ENCODE measurements at regions not wholly inside any gene's neighbourhood (a gene's known extent, or its start where the extent isn't known, plus 50 kb on each side); places are given as distances from the start of the nearest gene placed in this dataset.

DNA sequence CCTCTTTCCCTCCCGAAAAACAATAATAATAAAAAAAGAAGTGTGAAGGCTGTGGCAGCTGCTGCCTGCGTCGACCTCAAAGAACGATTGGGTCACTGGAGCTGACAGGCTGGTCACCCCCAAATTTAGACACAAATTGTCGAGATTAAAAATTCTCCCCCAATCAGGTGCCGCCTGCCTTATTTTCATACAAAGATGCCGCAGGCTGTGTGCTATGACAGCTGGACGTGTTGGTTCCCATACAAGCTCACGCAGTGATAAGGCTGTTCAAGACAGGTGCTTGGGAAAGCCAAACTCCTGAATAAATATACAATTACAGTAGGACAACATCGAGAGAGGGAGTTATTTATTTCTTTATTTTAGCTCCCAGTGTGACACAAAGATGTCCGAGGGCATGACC is 1041.8 kb downstream of the VRK1 start:
- DNase-seq (ENCODE audit: low read depth) = no peak
- no peak overlapping the region for H3K4me3 ChIP-seq (ENCODE audit: low read depth, low read length)
- TF ChIP-seq, protein P1, sequence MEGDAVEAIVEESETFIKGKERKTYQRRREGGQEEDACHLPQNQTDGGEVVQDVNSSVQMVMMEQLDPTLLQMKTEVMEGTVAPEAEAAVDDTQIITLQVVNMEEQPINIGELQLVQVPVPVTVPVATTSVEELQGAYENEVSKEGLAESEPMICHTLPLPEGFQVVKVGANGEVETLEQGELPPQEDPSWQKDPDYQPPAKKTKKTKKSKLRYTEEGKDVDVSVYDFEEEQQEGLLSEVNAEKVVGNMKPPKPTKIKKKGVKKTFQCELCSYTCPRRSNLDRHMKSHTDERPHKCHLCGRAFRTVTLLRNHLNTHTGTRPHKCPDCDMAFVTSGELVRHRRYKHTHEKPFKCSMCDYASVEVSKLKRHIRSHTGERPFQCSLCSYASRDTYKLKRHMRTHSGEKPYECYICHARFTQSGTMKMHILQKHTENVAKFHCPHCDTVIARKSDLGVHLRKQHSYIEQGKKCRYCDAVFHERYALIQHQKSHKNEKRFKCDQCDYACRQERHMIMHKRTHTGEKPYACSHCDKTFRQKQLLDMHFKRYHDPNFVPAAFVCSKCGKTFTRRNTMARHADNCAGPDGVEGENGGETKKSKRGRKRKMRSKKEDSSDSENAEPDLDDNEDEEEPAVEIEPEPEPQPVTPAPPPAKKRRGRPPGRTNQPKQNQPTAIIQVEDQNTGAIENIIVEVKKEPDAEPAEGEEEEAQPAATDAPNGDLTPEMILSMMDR (conservative IDR thresholded peaks at IDR 0.05; ENCODE audit: low read depth, low read length) = no peak

DNA sequence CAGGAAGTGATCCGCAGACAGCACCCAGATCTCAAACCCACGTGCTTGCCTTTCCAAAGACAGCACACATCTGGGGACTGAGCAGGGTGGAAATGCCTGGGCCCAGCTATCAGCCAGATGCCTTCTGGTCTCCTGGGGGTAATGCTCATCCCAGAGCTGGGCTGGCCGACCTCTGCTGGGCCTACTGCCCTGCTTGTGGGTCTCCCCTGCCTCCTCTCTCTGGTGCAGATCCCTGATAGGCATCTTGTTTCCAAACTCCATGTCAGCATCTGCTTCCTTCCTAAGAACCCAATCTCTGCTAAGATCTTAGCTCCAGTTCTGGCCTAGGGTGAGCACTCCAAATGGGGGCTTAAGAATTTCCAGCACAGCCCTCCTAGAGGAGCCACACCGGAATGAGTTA is 1043.0 kb downstream of the VRK1 start:
- DNase-seq (ENCODE audit: low read depth) = no peak
- TF ChIP-seq, protein P1 (conservative IDR thresholded peaks at IDR 0.05; ENCODE audit: low read depth, low read length) = no peak
- H3K4me3 ChIP-seq (ENCODE audit: low read depth, low read length) = no peak overlapping the region

DNA sequence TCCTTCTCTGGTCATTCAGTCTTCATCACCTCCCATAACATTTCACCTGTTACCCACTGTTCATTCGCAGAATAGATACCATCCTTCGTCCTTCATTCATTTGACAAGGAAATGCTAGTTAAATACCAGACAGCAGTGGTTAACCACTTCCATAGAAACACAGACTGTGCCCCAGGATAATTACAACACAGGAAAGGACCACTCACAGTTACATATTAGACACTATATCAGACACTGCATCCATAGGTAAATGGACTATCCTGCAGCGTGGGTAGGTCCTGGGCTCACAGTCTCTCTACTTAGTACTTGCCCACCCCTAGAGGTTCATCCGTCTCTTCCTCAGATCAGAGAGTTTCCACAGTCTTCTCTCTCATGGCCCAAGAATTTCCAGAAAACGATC is 1044.6 kb downstream of the VRK1 start:
- TF ChIP-seq, protein P1 (conservative IDR thresholded peaks at IDR 0.05; ENCODE audit: low read depth, low read length) = no peak
- DNase-seq (ENCODE audit: low read depth) = no peak
- H3K4me3 ChIP-seq (ENCODE audit: low read depth, low read length) = no peak overlapping the region

DNA sequence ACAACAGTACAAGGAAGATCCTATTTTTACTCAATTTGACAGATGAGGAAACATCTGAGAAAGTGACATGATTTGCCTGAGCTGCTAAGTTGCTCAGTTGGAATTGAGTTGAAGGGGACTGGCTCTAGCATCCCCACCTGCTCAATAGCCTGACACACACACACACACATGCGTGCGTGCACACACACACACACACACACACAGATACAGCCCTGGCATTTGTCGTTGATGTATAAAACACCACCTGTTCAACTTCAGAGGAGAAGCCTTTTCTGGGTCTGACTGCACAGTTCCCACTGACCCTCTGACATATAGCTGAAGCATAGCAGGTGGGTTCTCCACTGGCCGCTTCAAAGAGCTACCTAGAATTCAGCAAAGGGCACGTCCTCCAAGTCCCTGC is 1045.9 kb downstream of the VRK1 start:
- TF ChIP-seq, protein P1 (conservative IDR thresholded peaks at IDR 0.05; ENCODE audit: low read depth, low read length) = no peak
- no peak overlapping the region for H3K4me3 ChIP-seq (ENCODE audit: low read depth, low read length)
- no peak for DNase-seq (ENCODE audit: low read depth)

DNA sequence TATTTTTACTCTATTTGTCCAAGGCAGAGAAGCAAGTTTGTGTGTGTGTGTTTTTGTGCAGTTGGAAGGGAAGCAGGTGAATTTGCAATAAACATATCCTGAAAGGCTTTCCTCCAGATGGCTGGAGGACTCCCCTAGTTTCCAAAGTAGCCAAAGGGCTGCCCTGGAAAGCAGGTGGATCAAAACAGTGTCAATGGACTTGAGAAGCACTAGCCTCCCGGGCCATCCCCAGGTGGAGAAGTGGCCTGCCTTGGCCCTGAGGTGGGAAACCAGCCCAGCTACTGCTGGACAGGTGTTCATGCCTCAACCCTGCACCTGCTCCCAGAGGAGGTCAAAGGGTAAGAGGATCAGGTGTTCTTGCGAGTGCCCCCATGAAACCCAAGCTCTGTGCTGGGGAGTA is 1046.9 kb downstream of the VRK1 start:
- H3K4me3 ChIP-seq (ENCODE audit: low read depth, low read length) = no peak overlapping the region
- TF ChIP-seq, protein P1 (conservative IDR thresholded peaks at IDR 0.05; ENCODE audit: low read depth, low read length) = no peak
- no peak for DNase-seq (ENCODE audit: low read depth)

DNA sequence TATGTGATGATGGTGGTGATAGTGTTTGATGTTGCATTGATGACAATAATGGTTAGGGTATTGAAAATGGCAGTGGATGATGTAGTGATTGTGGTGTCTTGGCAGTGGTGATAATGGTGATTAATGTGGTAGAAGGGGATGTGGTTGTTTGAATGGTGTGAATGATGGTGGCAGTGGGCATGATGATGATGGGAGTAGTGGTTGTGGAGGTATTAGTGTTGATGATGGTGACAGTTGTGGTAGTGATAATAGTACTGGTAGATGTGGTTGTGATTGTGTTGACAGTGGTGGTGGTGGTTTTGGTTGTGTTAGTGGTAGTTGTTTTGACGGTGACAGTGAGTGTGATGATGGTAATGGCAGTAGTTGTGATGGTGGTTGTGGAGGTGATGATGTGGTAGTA is 1049.0 kb downstream of the VRK1 start:
- no peak overlapping the region for H3K4me3 ChIP-seq (ENCODE audit: low read depth, low read length)
- no peak for DNase-seq (ENCODE audit: low read depth)
- TF ChIP-seq, protein P1 (conservative IDR thresholded peaks at IDR 0.05; ENCODE audit: low read depth, low read length) = no peak

DNA sequence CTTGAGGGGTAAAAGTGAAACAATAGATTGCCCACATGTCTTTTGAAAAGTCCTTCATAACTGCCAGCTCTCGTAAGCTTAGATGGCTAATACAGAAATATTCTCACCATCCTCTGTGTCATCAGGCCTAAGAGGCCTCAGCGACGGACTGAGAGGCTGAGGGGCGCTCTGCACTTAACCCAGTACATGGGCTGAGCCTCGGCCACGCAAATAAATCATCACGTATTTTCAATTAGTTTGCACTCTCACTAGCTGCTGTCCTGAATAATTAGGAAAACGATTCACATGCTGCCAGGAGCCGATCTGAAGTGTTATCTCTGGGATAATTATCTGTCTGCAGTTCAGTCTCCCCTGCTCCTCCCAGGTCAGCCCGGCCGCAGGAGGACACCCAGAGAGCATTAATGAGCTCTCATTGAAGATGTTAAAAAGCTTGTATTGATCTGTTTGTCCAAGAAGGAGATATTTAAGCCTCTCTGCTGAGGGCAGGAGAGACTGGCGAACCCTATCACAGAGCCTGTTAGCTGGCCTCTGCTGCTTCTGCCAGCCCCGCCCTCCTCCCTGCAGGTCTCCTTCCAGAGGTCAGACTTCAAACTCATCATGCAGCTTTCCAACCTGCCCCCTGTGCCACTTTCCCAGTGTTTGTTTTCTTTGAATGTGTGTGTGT is 1051.3 kb downstream of the VRK1 start:
- TF ChIP-seq, protein P1 (conservative IDR thresholded peaks at IDR 0.05; ENCODE audit: low read depth, low read length) = no peak
- DNase-seq (ENCODE audit: low read depth) = no peak
- no peak overlapping the region for H3K4me3 ChIP-seq (ENCODE audit: low read depth, low read length)

All from choroid plexus epithelial cell (primary cell).